ENCODE measurements at regions not wholly inside any gene's neighbourhood (a gene's known extent, or its start where the extent isn't known, plus 50 kb on each side); places are given as distances from the start of the nearest gene placed in this dataset.
"Not testable (repeated sequence)": the region's sequence is repeated elsewhere in the genome, so short reads cannot be mapped to it uniquely, and the experiment has no call there.

- no peak for DNase-seq (ENCODE audit: low read depth)
Observed at GRCh38 chr14:22491683-22492621, 97.1 kb downstream of the DAD1 start.

- DNase-seq (ENCODE audit: low read depth) = not testable (repeated sequence)
Observed at GRCh38 chr14:22491053-22491452, 98.0 kb downstream of the DAD1 start.

GRCh38 chr14:22489957-22490950 lies 98.8 kb downstream of the DAD1 start:
- no peak for DNase-seq (ENCODE audit: low read depth)

- DNase-seq (ENCODE audit: low read depth) = no peak
Observed at GRCh38 chr14:22489244-22489545, 99.8 kb downstream of the DAD1 start.

- no peak for DNase-seq (ENCODE audit: low read depth)
Observed at GRCh38 chr14:22488522-22489243, 100.3 kb downstream of the DAD1 start.

GRCh38 chr14:22487941-22488340 lies 101.1 kb downstream of the DAD1 start:
- no peak for DNase-seq (ENCODE audit: low read depth)

GRCh38 chr14:22487401-22487800 lies 101.6 kb downstream of the DAD1 start:
- DNase-seq (ENCODE audit: low read depth) = no peak

- DNase-seq (ENCODE audit: low read depth) = no peak
Observed at GRCh38 chr14:22486675-22487074, 102.3 kb downstream of the DAD1 start.

GRCh38 chr14:22485649-22486048 lies 103.4 kb downstream of the DAD1 start:
- DNase-seq (ENCODE audit: low read depth) = no peak

GRCh38 chr14:22485178-22485577 lies 103.8 kb downstream of the DAD1 start:
- no peak for DNase-seq (ENCODE audit: low read depth)

GRCh38 chr14:22484632-22485031 lies 104.4 kb downstream of the DAD1 start:
- no peak for DNase-seq (ENCODE audit: low read depth)

GRCh38 chr14:22483863-22484593 lies 105.0 kb downstream of the DAD1 start:
- DNase-seq (ENCODE audit: low read depth) = no peak

GRCh38 chr14:22482782-22483553 lies 106.1 kb downstream of the DAD1 start:
- no peak for DNase-seq (ENCODE audit: low read depth)

GRCh38 chr14:22482085-22482694 lies 106.8 kb downstream of the DAD1 start:
- DNase-seq (ENCODE audit: low read depth) = no peak

GRCh38 chr14:22481546-22481945 lies 107.5 kb downstream of the DAD1 start:
- DNase-seq (ENCODE audit: low read depth) = no peak

GRCh38 chr14:22479776-22480464 lies 109.1 kb downstream of the DAD1 start:
- DNase-seq (ENCODE audit: low read depth) = no peak

GRCh38 chr14:22479132-22479531 lies 109.9 kb downstream of the DAD1 start:
- DNase-seq (ENCODE audit: low read depth) = no peak

GRCh38 chr14:22478670-22479069 lies 110.4 kb downstream of the DAD1 start:
- DNase-seq (ENCODE audit: low read depth) = no peak

GRCh38 chr14:22478247-22478646 lies 110.8 kb downstream of the DAD1 start:
- DNase-seq (ENCODE audit: low read depth) = no peak
